Testis (tissue), 2 donors: ENCODE measurements at regions not wholly inside any gene's neighbourhood (a gene's known extent, or its start where the extent isn't known, plus 50 kb on each side); places are given as distances from the start of the nearest gene placed in this dataset.

Experiments used
- DNase-seq: peaks from one replicate; pipeline ENCODE4 v3.0.0-alpha.2; 2019
- H3K27ac ChIP-seq, 2 donors: fragments of 200-600 bp; sonication (generic); one replicate each; pipeline ENCODE4 v1.5.1; 2019
- H3K27me3 ChIP-seq: fragments of 200-600 bp; sonication (generic); one replicate; pipeline ENCODE4 v1.5.1; 2019
- H3K36me3 ChIP-seq: fragments of 200-600 bp; sonication (generic); one replicate; pipeline ENCODE4 v1.5.1; 2017; ENCODE audit warnings: low read depth; ENCODE audit errors: missing control alignments
- H3K4me1 ChIP-seq: fragments of 200-600 bp; sonication (generic); one replicate; pipeline ENCODE4 v1.5.1; 2019
- H3K4me3 ChIP-seq, 2 donors: fragments of 200-600 bp; sonication (generic); one replicate each; pipeline ENCODE4 v1.5.1; 2017 to 2019
- H3K9me3 ChIP-seq: fragments of 200-600 bp; sonication (generic); one replicate; pipeline ENCODE4 v1.5.1; 2017
- CTCF ChIP-seq, 3 experiments: fragments of 450-650 bp in 2 of 3; fragments of 200-600 bp in 1 of 3; sonication (generic) in 1 of 3; IDR thresholded peaks; one replicate each; pipeline ENCODE4 v1.5.1; 2016 to 2019; ENCODE audit warnings: antibody characterized with exemption in 3 of 3, mild to moderate bottlenecking in 2 of 3, moderate library complexity in 1 of 3
- POLR2A ChIP-seq: fragments of 450-650 bp; IDR thresholded peaks from one replicate; pipeline ENCODE4 v1.6.1; 2017; ENCODE audit warnings: antibody characterized with exemption, mild to moderate bottlenecking, moderate library complexity
- WGBS, 2 donors: methylation state at CpG; one replicate each; pipeline ENCODE4 v1.1.5; 2018; 5-methylcytosine and 5-hydroxymethylcytosine counted together
- intact Hi-C: fragments of 100-400 bp; cut with DNase I; formaldehyde crosslinking; loops from one replicate; pipeline ENCODE4 v1.15.1; 2023; ENCODE audit warnings: low total_unique reads

- TF ChIP-seq CTCF (IDR thresholded peaks at IDR 0.05) (no peak), POLR2A (no peak)
- intact Hi-C loops, result no loop called here
- no peak overlapping the region for H3K27ac ChIP-seq
- no peak for DNase-seq
- H3K27me3 ChIP-seq, result no peaks in the 10 kb centered on the region
- no peaks in the 10 kb centered on the region for H3K36me3 ChIP-seq
- no peaks in the 10 kb centered on the region for H3K9me3 ChIP-seq
- H3K4me1 ChIP-seq, result no peaks in the 10 kb centered on the region
- H3K4me3 ChIP-seq, result no peak overlapping the region
Observed at GRCh38 chr6:165183071-165183470, 126.3 kb downstream of the C6orf118 start.

GRCh38 chr6:165181951-165182414 is 127.4 kb downstream of the C6orf118 start:
- DNase-seq, result no peak
- WGBS, 2 donors, result 91 to 97% methylated on average over 5 to 6 of the region's 6 CpGs

GRCh38 chr6:165178056-165178455 is 131.3 kb downstream of the C6orf118 start:
- 55 to 93% methylated on average over 1 of the region's 1 CpG for WGBS, 2 donors
- H3K27me3 ChIP-seq, result no peaks in the 10 kb centered on the region
- TF ChIP-seq CTCF (IDR thresholded peaks at IDR 0.05) (no peak), POLR2A (no peak)
- H3K27ac ChIP-seq, result no peak overlapping the region
- no peaks in the 10 kb centered on the region for H3K4me1 ChIP-seq
- no peak for DNase-seq
- H3K9me3 ChIP-seq, result no peaks in the 10 kb centered on the region
- no peaks in the 10 kb centered on the region for H3K36me3 ChIP-seq
- intact Hi-C loops, result no loop called here
- no peak overlapping the region for H3K4me3 ChIP-seq

More at GRCh38 chr6:165181951-165182414, 127.4 kb downstream of the C6orf118 start:
- H3K4me3 ChIP-seq, result no peak overlapping the region
- no peaks in the 10 kb centered on the region for H3K36me3 ChIP-seq
- no peaks in the 10 kb centered on the region for H3K27me3 ChIP-seq
- intact Hi-C loops, result no loop called here
- TF ChIP-seq CTCF (IDR thresholded peaks at IDR 0.05), result no peak
- no peak overlapping the region for H3K27ac ChIP-seq
- no peaks in the 10 kb centered on the region for H3K4me1 ChIP-seq
- no peaks in the 10 kb centered on the region for H3K9me3 ChIP-seq

- H3K9me3 ChIP-seq, result no peaks in the 10 kb centered on the region
- no peaks in the 10 kb centered on the region for H3K4me1 ChIP-seq
- no peaks in the 10 kb centered on the region for H3K36me3 ChIP-seq
- no peak overlapping the region for H3K4me3 ChIP-seq
- no peaks in the 10 kb centered on the region for H3K27me3 ChIP-seq
- no peak for DNase-seq
- 74 to 76% methylated on average over 4 of the region's 4 CpGs for WGBS, 2 donors
- intact Hi-C loops, result no loop called here
- no peak for TF ChIP-seq CTCF (IDR thresholded peaks at IDR 0.05)
- no peak for TF ChIP-seq POLR2A
- H3K27ac ChIP-seq, result no peak overlapping the region
Observed at GRCh38 chr6:165173484-165173883, 135.9 kb downstream of the C6orf118 start.

GRCh38 chr6:165167861-165168260 is 141.5 kb downstream of the C6orf118 start:
- H3K27me3 ChIP-seq, result no peaks in the 10 kb centered on the region
- H3K4me3 ChIP-seq, result no peak overlapping the region
- TF ChIP-seq POLR2A, result no peak
- TF ChIP-seq CTCF (IDR thresholded peaks at IDR 0.05), result no peak
- intact Hi-C loops, result no loop called here
- WGBS, 2 donors, result 71 to 74% methylated on average over 4 of the region's 4 CpGs
- no peak overlapping the region for H3K27ac ChIP-seq
- DNase-seq, result no peak
- no peaks in the 10 kb centered on the region for H3K36me3 ChIP-seq
- no peaks in the 10 kb centered on the region for H3K4me1 ChIP-seq
- H3K9me3 ChIP-seq, result no peaks in the 10 kb centered on the region
